ENCODE measurements at regions not wholly inside any gene's neighbourhood (a gene's known extent, or its start where the extent isn't known, plus 50 kb on each side); places are given as distances from the start of the nearest gene placed in this dataset.

- TF ChIP-seq EZH2 (IDR thresholded peaks at IDR 0.05; ENCODE audit: borderline replicate concordance, insufficient read depth, low read depth, low read length, poor library complexity, severe bottlenecking): no peak
- TF ChIP-seq, protein P1, sequence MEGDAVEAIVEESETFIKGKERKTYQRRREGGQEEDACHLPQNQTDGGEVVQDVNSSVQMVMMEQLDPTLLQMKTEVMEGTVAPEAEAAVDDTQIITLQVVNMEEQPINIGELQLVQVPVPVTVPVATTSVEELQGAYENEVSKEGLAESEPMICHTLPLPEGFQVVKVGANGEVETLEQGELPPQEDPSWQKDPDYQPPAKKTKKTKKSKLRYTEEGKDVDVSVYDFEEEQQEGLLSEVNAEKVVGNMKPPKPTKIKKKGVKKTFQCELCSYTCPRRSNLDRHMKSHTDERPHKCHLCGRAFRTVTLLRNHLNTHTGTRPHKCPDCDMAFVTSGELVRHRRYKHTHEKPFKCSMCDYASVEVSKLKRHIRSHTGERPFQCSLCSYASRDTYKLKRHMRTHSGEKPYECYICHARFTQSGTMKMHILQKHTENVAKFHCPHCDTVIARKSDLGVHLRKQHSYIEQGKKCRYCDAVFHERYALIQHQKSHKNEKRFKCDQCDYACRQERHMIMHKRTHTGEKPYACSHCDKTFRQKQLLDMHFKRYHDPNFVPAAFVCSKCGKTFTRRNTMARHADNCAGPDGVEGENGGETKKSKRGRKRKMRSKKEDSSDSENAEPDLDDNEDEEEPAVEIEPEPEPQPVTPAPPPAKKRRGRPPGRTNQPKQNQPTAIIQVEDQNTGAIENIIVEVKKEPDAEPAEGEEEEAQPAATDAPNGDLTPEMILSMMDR (IDR thresholded peaks at IDR 0.05): no peak
Measured at GRCh38 chr7:155935005-155935557, 122.8 kb upstream of the SHH start.

Data from B cell (primary cell).